ENCODE measurements at regions not wholly inside any gene's neighbourhood (a gene's known extent, or its start where the extent isn't known, plus 50 kb on each side); places are given as distances from the start of the nearest gene placed in this dataset.

DNA sequence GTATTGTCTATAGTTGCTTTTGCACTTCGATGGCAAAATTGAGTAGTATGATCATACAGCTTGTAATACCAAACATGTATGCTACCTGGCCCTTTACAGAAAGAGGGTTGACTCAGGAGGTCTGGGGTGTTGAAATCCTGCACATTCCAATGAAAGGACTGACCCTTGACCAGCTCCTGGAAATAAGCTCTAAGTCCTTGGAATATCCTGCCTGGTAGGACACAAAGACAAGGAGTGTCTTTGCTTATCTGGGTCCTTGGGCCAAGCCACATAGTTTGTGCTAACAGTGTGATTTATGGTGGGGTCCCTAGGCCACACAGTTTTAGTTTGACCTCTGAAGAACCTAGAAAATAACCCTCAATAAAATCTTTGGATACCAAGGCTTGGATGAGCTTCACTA lies 89.3 kb upstream of the FTMT start:
- DNase-seq (ENCODE audit: insufficient read length, low spot score) (no peak), FAIRE-seq (no peak)
- no peak for TF ChIP-seq CTCF (IDR thresholded peaks at IDR 0.05; ENCODE audit: insufficient read depth, missing control alignments)

DNA sequence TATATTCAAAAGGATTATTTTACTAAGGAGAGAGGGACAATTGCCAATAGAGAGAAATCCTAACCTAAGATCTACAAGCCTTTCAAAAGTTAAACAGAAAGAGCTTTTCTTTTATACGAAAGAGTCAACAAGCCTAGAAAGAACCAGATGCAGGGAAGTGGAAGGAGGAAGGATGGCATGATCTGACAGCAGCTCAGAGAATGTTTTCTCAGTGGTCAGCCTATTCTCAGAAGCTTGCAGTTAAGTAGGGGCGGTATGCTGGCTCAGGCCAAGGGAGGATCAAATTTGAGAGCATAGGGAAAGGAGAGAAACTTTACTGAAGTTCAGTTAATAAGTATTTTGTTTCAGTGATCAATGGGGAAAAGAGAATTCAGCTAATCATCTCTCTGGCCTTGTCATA lies 88.0 kb upstream of the FTMT start:
- DNase-seq (ENCODE audit: insufficient read length, low spot score) (no peak), FAIRE-seq (no peak)
- no peak for TF ChIP-seq CTCF (IDR thresholded peaks at IDR 0.05; ENCODE audit: insufficient read depth, missing control alignments)

DNA sequence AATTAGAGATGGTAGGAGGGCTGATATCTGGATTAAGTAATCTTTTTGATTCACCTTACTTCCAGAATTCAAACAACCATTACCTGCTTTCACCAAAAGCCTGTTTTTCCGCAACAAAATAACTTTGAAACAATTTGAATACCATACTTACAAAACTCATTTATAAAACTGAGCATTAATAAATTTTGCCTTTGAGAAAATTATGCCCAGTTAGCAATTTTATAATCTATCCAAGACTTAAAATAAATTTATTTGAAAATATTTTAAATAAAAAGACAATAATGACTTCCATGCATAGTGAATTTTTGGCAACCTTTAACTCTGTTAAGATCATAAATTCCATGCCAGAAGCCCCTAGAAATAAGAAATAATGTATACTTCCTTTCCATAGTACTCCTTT lies 71.3 kb upstream of the FTMT start:
- TF ChIP-seq CTCF (IDR thresholded peaks at IDR 0.05; ENCODE audit: insufficient read depth, missing control alignments), result no peak
- FAIRE-seq (no peak), DNase-seq (ENCODE audit: insufficient read length, low spot score) (no peak)

DNA sequence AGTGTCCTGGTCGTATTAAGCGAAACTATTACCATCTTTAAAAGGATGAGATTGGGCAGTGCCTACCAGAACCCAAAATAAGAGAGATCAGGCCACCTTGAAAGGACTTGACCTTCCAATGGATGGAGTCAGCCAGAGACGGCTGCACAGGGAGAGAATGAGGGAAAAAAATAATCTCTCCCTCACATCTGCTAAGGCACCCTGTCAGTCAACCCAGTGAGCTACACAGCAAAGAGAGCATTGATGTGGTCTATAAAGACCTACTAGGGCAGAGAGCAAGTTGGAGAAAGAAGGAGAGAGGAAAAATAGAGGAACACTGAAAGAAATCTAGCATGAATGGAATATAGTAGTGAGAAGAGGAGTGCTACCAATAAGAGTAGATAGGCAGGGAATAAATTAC lies 68.0 kb upstream of the FTMT start:
- TF ChIP-seq CTCF (IDR thresholded peaks at IDR 0.05; ENCODE audit: insufficient read depth, missing control alignments), result no peak
- FAIRE-seq, result no peak
- DNase-seq (ENCODE audit: insufficient read length, low spot score), result no peak

DNA sequence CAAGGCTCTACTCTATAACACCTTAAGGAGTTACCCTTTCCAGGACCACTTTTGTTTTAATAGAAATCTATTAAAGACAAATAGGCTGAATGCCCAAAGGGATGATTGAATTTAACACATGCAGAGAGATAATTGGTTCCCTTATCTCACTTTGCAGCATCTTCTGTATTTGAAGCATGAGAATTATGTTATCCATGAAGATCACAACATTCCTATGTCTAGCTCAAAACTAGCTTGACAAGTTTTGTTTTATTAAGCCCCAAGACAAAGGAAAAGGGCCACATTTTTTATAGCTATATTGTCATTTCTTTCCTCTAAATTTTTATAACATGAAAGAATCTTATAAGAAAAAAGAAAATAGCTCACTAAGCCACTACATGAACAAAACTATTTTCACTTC lies 57.9 kb upstream of the FTMT start:
- DNase-seq (ENCODE audit: insufficient read length, low spot score), result no peak
- TF ChIP-seq CTCF (IDR thresholded peaks at IDR 0.05; ENCODE audit: insufficient read depth, missing control alignments), result no peak

DNA sequence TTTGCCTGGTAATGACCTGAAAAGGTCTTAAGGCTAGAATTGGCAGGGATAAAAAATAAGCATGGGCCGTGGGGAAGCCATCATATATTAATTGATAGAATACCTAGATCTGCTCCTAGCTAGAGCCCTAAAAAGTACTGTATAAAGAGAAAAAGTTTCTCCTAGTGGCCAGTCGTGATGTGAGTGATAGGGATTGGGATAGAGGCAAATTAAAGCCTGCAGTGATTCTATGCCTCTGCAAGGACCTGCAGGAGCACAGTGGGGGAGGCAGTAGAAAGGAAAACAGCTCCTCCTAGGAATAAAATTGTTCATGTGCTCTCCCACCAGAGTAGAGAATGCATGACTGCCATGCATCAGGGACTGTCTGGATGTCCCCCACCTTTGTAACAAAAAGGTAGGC lies 56.2 kb upstream of the FTMT start:
- FAIRE-seq (no peak), DNase-seq (ENCODE audit: insufficient read length, low spot score) (no peak)
- TF ChIP-seq CTCF (IDR thresholded peaks at IDR 0.05; ENCODE audit: insufficient read depth, missing control alignments), result no peak

More for the DNA sequence above, 57.9 kb upstream of the FTMT start:
- FAIRE-seq, result no peak

DNA sequence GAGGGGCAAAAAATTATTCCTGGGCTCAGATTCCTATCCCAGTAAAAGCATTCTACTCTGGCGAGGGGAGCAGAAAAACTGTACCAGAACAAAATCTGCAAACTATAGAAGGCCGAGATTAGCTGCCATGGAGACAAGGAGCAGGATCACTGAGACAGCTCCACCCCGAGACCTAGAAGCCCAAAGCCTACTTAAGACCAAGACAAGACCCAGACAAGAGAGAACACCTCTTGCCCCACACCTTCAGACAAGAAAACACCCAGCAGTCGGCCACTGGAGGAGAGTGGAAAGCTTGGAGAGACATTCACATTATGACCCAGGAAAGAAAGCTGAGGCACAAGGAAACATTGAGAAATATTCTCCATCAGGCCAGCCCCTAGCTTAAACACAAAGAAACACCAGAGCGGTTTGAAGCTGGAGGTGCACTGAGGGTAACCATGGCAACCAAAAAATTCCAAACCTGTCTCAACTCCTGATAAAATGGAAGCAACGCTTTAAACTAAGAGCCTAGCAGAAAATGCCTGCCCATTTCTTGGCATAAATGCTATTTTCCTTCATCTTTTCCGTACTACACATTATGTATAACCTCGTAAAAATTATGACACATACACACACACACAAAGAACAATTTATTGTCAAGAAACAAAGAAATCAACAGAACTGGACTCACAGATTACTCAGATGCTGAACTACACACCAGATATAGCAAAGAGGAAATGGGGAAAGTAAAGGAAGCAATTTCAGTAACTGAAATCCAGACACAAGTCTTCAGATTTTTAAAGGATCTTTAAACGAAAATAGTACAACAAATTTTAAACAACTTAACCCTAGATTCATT lies 53.8 kb upstream of the FTMT start:
- FAIRE-seq, result no peak
- DNase-seq (ENCODE audit: insufficient read length, low spot score), result no peak
- TF ChIP-seq CTCF (IDR thresholded peaks at IDR 0.05; ENCODE audit: insufficient read depth, missing control alignments), result no peak

All from D721Med (cell line).